ENCODE measurements at regions not wholly inside any gene's neighbourhood (a gene's known extent, or its start where the extent isn't known, plus 50 kb on each side); places are given as distances from the start of the nearest gene placed in this dataset.

DNA sequence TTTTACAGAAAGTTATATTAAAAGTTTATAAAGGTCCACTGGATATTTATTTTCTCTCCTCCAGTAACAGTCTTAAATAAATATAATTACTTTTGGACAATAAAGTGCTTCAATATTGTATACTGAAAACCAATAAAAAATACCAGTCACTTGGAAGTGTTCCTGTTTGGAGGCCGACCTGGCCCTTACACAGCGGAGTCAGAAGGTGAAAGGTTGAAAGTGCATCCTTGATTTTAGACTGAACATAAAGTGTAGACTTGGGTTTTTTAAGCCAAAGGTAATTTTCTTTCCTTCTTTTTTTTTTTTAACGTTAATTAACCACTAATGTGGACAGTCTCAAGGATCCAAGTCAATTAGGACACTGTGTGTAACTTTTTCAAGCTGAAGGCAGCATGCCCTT lies 152.3 kb upstream of the TBX18 start:
- Histone ChIP-seq H3K4me1 (no peaks in the 10 kb centered on the region), H3K36me3 (no peaks in the 10 kb centered on the region), H3K9me3 (no peaks in the 10 kb centered on the region), H3K4me3 (no peak overlapping the region), H3K27ac (no peak overlapping the region), H3K27me3 (no peaks in the 10 kb centered on the region), H3K9ac (ENCODE audit: low read depth in 2 of 2, low read length in 2 of 2) (no peak overlapping the region)
- intact Hi-C loops (cut with DNase I) = no loop called here
- TF ChIP-seq CTCF (IDR thresholded peaks at IDR 0.05) = no peak
- DNase-seq = no peak

GRCh38 chr6:84912472-84913322 lies 148.3 kb upstream of the TBX18 start:
- Histone ChIP-seq H3K27ac (no peak overlapping the region), H3K27me3 (no peaks in the 10 kb centered on the region), H3K4me1 (no peaks in the 10 kb centered on the region), H3K4me3 (no peak overlapping the region), H3K9ac (ENCODE audit: low read depth in 2 of 2, low read length in 2 of 2) (peak overlapping the region in 1 of 2 donors; percentile 17), H3K36me3 (no peaks in the 10 kb centered on the region), H3K9me3 (no peaks in the 10 kb centered on the region)
- TF ChIP-seq CTCF (IDR thresholded peaks at IDR 0.05) = no peak
- no peak for DNase-seq
- intact Hi-C loops (cut with DNase I) = no loop called here

GRCh38 chr6:84910906-84911607 lies 146.7 kb upstream of the TBX18 start:
- intact Hi-C loops (cut with DNase I) = no loop called here
- Histone ChIP-seq H3K36me3 (no peaks in the 10 kb centered on the region), H3K4me1 (no peaks in the 10 kb centered on the region), H3K9ac (ENCODE audit: low read depth in 2 of 2, low read length in 2 of 2) (no peak overlapping the region), H3K27me3 (no peaks in the 10 kb centered on the region), H3K27ac (no peak overlapping the region), H3K9me3 (no peaks in the 10 kb centered on the region), H3K4me3 (no peak overlapping the region)
- DNase-seq = no peak
- no peak for TF ChIP-seq CTCF (IDR thresholded peaks at IDR 0.05)

DNA sequence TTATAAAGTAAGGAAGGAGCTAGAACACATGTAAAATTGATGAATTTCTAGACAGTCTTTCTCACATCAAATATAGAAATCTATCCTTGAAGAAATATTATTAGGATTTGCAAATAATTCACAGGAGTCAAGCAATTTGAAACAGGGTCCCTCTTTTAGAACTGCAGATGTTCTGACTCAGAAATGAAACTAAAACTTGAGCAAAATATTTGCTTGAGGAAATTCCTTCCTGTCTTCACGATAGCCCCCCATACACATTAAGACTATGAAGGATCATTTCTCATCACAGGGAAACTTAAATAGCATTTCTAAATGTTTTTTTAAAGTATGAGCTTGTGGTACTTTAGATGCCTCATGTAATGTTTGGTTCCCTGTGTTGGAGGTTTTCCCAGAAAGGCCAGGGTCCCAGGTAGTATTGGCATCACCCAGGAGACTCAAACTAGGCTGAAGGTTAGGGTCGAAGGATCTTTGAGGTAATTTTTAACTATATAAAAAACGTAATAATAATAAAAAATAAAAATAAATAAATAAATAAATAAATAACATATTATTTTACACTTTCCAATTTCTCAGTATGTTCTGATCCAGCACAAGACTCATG lies 144.0 kb upstream of the TBX18 start:
- Histone ChIP-seq H3K27ac (no peak overlapping the region), H3K4me3 (no peak overlapping the region), H3K27me3 (no peaks in the 10 kb centered on the region), H3K36me3 (no peaks in the 10 kb centered on the region), H3K9me3 (no peaks in the 10 kb centered on the region), H3K9ac (ENCODE audit: low read depth in 2 of 2, low read length in 2 of 2) (no peak overlapping the region), H3K4me1 (no peaks in the 10 kb centered on the region)
- intact Hi-C loops (cut with DNase I) = no loop called here
- TF ChIP-seq CTCF (IDR thresholded peaks at IDR 0.05) = no peak
- DNase-seq = no peak

DNA sequence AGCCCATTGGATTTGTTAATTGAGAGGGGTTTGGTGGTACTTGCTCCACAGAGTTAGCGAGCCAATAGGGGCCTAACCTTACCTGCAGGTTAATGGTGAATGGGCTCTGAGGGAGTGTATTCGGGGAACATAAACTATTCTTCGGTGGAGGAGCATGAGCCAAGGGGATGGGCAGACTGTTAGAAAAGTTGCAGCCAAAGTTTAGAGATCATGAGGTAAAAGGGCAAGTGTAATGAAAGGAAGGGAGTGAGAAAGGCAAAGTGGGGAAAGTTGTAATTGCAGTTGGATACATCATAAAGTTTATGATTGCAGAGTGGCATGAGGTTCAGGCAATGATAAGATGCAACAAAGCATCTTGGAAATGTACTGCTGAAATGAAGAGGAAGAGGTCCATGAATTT lies 142.1 kb upstream of the TBX18 start:
- DNase-seq = no peak
- Histone ChIP-seq H3K4me3 (no peak overlapping the region), H3K9ac (ENCODE audit: low read depth in 2 of 2, low read length in 2 of 2) (no peak overlapping the region), H3K9me3 (no peaks in the 10 kb centered on the region), H3K27me3 (no peaks in the 10 kb centered on the region), H3K36me3 (no peaks in the 10 kb centered on the region), H3K4me1 (no peaks in the 10 kb centered on the region), H3K27ac (no peak overlapping the region)
- intact Hi-C loops (cut with DNase I) = no loop called here
- no peak for TF ChIP-seq CTCF (IDR thresholded peaks at IDR 0.05)

All from colonic mucosa (tissue), 4 donors.